Gastroesophageal sphincter (tissue), 3 donors: ENCODE measurements at regions not wholly inside any gene's neighbourhood (a gene's known extent, or its start where the extent isn't known, plus 50 kb on each side); places are given as distances from the start of the nearest gene placed in this dataset.

Source experiments
- CTCF ChIP-seq, 4 experiments: fragments of 200-600 bp in 2 of 4; fragments of 450-650 bp in 2 of 4; sonication (generic) in 1 of 4; IDR thresholded peaks; one replicate each; pipeline ENCODE4 v1.5.1; 2017 to 2019; ENCODE audit warnings: antibody characterized with exemption in 4 of 4, mild to moderate bottlenecking in 2 of 4, moderate library complexity in 2 of 4
- EP300 ChIP-seq: sonication (generic); formaldehyde crosslinking; IDR thresholded peaks from one replicate; pipeline ENCODE4 v1.6.1; 2017; ENCODE audit warnings: antibody characterized with exemption, mild to moderate bottlenecking
- POLR2A ChIP-seq, 2 donors: fragments of 450-650 bp; IDR thresholded peaks; one replicate each; pipeline ENCODE4 v1.6.1; 2017; ENCODE audit warnings: antibody characterized with exemption in 2 of 2, mild to moderate bottlenecking in 2 of 2, moderate library complexity in 1 of 2
- POLR2AphosphoS5 ChIP-seq: sonication (generic); formaldehyde crosslinking; IDR thresholded peaks from one replicate; pipeline ENCODE4 v1.6.1; 2017; ENCODE audit warnings: antibody characterized with exemption

- TF ChIP-seq CTCF (IDR thresholded peaks at IDR 0.05) (no peak), POLR2A (IDR thresholded peaks at IDR 0.05) (no peak), POLR2AphosphoS5 (no peak), EP300 (no peak)
These were observed 166.0 kb downstream of the KLHL28 start for GRCh38 chr14:44795725-44796124.
